ENCODE measurements at regions not wholly inside any gene's neighbourhood (a gene's known extent, or its start where the extent isn't known, plus 50 kb on each side); places are given as distances from the start of the nearest gene placed in this dataset.

DNA sequence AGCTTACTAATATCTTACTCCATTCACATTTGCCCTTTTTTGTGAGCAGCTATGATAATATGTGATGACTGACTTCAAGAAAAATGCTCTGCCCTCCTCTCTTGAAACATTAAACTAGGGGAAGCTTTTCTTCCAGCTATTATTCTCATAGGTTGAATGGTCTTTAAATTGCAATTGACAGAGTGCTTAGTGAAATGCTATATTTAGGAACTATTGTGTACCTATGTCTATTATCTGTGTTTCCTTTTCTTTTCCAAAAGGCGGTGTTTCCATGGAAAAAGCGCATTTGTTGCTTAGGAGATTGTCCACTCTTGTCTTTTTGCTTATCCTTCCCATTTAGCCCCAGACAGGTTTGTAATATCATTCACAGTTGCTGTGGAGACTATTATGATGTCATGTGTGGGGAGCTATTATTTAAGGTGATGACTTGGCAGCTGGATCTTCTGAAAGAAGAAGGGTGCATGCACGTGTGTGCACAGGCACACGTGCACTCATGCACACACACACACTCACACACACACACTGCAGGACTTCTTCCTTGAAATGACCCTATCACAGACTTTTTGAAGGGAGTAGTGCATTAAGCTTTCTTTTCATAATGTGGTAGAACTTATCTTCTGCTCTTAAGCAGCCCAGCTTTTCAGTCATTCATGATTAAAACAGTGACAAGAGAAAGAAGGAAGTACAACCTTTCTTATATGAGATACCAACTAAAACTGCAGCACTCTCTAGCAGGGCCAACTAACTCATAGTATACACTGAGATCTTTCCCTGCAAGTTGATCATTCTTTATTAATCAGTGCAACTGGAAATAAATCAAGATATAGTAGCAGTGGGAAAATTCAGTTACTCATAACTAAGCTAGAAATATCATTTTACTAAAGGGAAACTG is 340.8 kb upstream of the MTNR1B start:
- Histone ChIP-seq H3K27ac (no peak overlapping the region), H3K9me3 (no peaks in the 10 kb centered on the region), H3K4me1 (ENCODE audit: control insufficient read depth in 1 of 2, low read depth in 2 of 2) (no peaks in the 10 kb centered on the region), H3K4me3 (no peak overlapping the region), H3K27me3 (replicated peaks; ENCODE audit: insufficient read depth) (no peaks in the 10 kb centered on the region), H3K36me3 (no peaks in the 10 kb centered on the region)
- DNase-seq (ENCODE audit: low spot score): no peak
- ATAC-seq (ENCODE audit: insufficient number of reproducible peaks, low FRiP score, low read depth): no peak
- TF ChIP-seq, protein P1, sequence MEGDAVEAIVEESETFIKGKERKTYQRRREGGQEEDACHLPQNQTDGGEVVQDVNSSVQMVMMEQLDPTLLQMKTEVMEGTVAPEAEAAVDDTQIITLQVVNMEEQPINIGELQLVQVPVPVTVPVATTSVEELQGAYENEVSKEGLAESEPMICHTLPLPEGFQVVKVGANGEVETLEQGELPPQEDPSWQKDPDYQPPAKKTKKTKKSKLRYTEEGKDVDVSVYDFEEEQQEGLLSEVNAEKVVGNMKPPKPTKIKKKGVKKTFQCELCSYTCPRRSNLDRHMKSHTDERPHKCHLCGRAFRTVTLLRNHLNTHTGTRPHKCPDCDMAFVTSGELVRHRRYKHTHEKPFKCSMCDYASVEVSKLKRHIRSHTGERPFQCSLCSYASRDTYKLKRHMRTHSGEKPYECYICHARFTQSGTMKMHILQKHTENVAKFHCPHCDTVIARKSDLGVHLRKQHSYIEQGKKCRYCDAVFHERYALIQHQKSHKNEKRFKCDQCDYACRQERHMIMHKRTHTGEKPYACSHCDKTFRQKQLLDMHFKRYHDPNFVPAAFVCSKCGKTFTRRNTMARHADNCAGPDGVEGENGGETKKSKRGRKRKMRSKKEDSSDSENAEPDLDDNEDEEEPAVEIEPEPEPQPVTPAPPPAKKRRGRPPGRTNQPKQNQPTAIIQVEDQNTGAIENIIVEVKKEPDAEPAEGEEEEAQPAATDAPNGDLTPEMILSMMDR (IDR thresholded peaks at IDR 0.05): no peak

DNA sequence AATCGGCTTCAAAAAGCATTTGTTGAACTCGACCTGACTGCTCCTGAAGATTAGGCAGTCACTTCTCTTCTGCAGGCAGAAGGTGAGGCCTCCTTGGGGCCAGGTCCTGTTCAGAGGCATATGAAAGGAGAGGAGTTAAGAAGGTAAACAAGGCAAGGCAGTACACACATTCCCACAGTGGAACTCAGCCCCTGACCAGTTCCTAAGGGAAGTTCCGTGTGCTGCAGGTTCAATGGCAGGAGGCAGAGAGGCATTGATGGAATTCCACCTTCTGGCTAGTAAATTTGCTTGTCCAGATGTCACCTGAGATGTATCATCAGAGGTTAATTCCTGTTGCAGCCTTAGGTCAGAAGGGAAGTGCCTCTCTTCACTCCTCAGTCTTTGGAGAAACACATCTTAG is 337.0 kb upstream of the MTNR1B start:
- TF ChIP-seq, protein P1 (IDR thresholded peaks at IDR 0.05): no peak
- no peaks in the 10 kb centered on the region for H3K9me3 ChIP-seq

DNA sequence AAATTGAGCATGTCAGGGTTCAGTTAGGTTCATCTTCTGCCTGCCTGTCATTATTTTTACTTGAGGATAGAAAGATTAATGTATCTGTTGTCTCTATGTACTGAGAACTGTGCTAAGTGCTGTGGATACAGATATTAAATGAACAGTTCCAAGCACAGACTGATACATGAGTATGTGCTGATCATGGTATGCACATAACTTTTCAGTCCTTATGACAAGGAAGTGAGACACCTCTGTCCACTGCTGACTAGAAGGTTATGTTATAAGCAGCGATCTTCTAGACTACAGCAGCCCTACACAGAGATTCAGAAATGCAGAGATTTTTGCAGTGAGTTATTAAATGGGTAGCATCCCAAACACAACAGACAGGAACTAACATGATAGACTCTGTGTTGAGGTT is 335.6 kb upstream of the MTNR1B start:
- Histone ChIP-seq H3K36me3 (no peaks in the 10 kb centered on the region), H3K27me3 (replicated peaks; ENCODE audit: insufficient read depth) (no peaks in the 10 kb centered on the region), H3K27ac (no peak overlapping the region), H3K9me3 (no peaks in the 10 kb centered on the region), H3K4me1 (ENCODE audit: control insufficient read depth in 1 of 2, low read depth in 2 of 2) (no peaks in the 10 kb centered on the region), H3K4me3 (no peak overlapping the region)
- TF ChIP-seq, protein P1 (IDR thresholded peaks at IDR 0.05): no peak
- ATAC-seq (ENCODE audit: insufficient number of reproducible peaks, low FRiP score, low read depth): no peak
- no peak for DNase-seq (ENCODE audit: low spot score)

More for the DNA sequence above, 337.0 kb upstream of the MTNR1B start:
- Histone ChIP-seq H3K4me3 (no peak overlapping the region), H3K27ac (no peak overlapping the region), H3K36me3 (no peaks in the 10 kb centered on the region), H3K4me1 (ENCODE audit: control insufficient read depth in 1 of 2, low read depth in 2 of 2) (no peaks in the 10 kb centered on the region), H3K27me3 (replicated peaks; ENCODE audit: insufficient read depth) (no peaks in the 10 kb centered on the region)
- no peak for DNase-seq (ENCODE audit: low spot score)
- ATAC-seq (ENCODE audit: insufficient number of reproducible peaks, low FRiP score, low read depth): no peak

DNA sequence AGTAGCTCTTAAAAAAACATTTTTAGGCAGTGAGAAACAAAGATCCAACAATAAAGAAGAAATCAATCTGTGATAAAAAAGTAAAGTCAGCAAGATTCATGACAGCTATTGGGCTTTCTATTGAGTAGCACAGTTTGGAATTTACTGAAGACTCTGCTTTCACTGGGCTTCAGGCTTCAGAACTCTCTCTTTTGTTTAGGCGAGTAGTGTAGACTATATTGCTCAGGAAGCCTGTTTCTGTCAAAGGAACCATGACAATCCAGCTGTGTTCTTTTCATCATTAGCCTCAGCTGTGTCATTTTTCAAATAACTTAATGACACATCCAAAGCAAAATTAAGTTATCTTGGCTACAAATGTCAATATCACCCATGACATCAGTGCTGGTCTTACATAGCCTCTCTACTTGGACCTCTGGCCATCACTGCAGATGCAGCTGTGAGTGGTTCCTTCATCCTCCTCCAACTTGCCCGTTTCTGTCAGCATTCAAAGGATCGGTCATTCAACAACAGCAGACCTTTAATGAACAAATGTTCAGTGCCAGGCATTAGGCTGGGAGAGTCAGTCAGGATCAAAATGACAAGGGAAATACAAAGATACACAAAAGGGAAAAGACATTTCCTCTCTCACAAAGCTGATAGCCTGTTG is 332.8 kb upstream of the MTNR1B start:
- no peak overlapping the region for H3K4me3 ChIP-seq

DNA sequence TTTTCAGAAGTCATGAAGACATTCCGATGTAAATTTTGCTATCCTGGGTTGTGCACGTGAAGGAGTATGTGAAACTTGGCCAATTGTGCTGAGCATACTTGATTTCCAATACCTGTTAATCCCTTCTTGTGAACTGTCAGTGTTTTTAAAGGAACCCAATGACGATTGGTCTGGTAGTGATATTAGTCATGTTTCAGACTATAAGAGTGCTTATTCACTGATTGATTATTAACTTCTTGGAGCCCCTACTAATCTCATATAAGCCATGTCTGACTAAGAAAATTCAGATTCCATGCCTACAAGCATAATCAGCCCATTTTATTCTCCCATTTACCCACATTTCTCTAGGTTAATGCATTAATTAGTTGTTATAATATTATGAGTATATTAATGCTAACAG is 330.8 kb upstream of the MTNR1B start:
- Histone ChIP-seq H3K4me3 (no peak overlapping the region), H3K27ac (no peak overlapping the region), H3K9me3 (no peaks in the 10 kb centered on the region), H3K27me3 (replicated peaks; ENCODE audit: insufficient read depth) (no peaks in the 10 kb centered on the region), H3K36me3 (no peaks in the 10 kb centered on the region), H3K4me1 (ENCODE audit: control insufficient read depth in 1 of 2, low read depth in 2 of 2) (peaks cover 0 to 8% of the 10 kb centered on the region in 2 donors)
- DNase-seq (ENCODE audit: low spot score): no peak
- TF ChIP-seq, protein P1 (IDR thresholded peaks at IDR 0.05): no peak
- ATAC-seq (ENCODE audit: insufficient number of reproducible peaks, low FRiP score, low read depth): no peak

More for the DNA sequence above, 332.8 kb upstream of the MTNR1B start:
- TF ChIP-seq, protein P1 (IDR thresholded peaks at IDR 0.05): no peak
- H3K27me3 ChIP-seq (replicated peaks; ENCODE audit: insufficient read depth): no peaks in the 10 kb centered on the region
- no peaks in the 10 kb centered on the region for H3K36me3 ChIP-seq
- ATAC-seq (ENCODE audit: insufficient number of reproducible peaks, low FRiP score, low read depth) (no peak), DNase-seq (ENCODE audit: low spot score) (no peak)
- no peaks in the 10 kb centered on the region for H3K9me3 ChIP-seq
- no peaks in the 10 kb centered on the region for H3K4me1 ChIP-seq (ENCODE audit: control insufficient read depth in 1 of 2, low read depth in 2 of 2)
- no peak overlapping the region for H3K27ac ChIP-seq

Data from thoracic aorta (tissue), 2 donors.